GM23338 (cell line): ENCODE measurements at regions not wholly inside any gene's neighbourhood (a gene's known extent, or its start where the extent isn't known, plus 50 kb on each side); places are given as distances from the start of the nearest gene placed in this dataset.

Experiments used
- ATAC-seq: fragments of 200-7000 bp; cut with Tn5 transposase; 3 replicates; pipeline ENCODE4 v1.9.1; 2020
- DNase-seq: peaks from one replicate; pipeline ENCODE4 v3.0.0-alpha.2; 2015; ENCODE audit warnings: low spot score
- H2AFZ ChIP-seq: fragments of 200-600 bp; sonication (generic); 2 replicates; pipeline ENCODE4 v1.8.0; 2016; ENCODE audit warnings: antibody characterized with exemption, mild to moderate bottlenecking, moderate library complexity
- H3F3A ChIP-seq: fragments of 200-600 bp; sonication (generic); replicated peaks from 2 replicates; pipeline ENCODE4 v1.8.0; 2017; ENCODE audit warnings: antibody characterized with exemption, mixed run types, low read depth
- H3K27ac ChIP-seq: fragments of 200-600 bp; sonication (generic); 2 replicates; pipeline ENCODE4 v1.6.1; 2016; ENCODE audit warnings: low read depth
- H3K27me3 ChIP-seq: fragments of 200-600 bp; sonication (generic); 2 replicates; pipeline ENCODE4 v1.8.0; 2016; ENCODE audit warnings: mild to moderate bottlenecking, mixed run types, moderate library complexity; ENCODE audit not compliant: insufficient read depth
- H3K36me3 ChIP-seq: fragments of 200-600 bp; sonication (generic); 2 replicates; pipeline ENCODE4 v1.8.0; 2016; ENCODE audit warnings: mild to moderate bottlenecking; ENCODE audit not compliant: insufficient read depth
- H3K4me1 ChIP-seq: fragments of 200-600 bp; sonication (generic); 2 replicates; pipeline ENCODE4 v1.8.0; 2016; ENCODE audit warnings: mild to moderate bottlenecking, moderate library complexity; ENCODE audit not compliant: insufficient read depth
- H3K4me2 ChIP-seq: fragments of 200-600 bp; sonication (generic); 2 replicates; pipeline ENCODE4 v1.7.1; 2017; ENCODE audit warnings: mixed run types
- H3K4me3 ChIP-seq: fragments of 200-600 bp; sonication (generic); 2 replicates; pipeline ENCODE4 v1.6.1; 2016; ENCODE audit warnings: mixed run types
- H3K79me2 ChIP-seq: fragments of 200-600 bp; sonication (generic); replicated peaks from 2 replicates; pipeline ENCODE4 v1.8.0; 2017; ENCODE audit warnings: mild to moderate bottlenecking; ENCODE audit not compliant: insufficient read depth
- H3K9me2 ChIP-seq: fragments of 200-600 bp; sonication (generic); 2 replicates; pipeline ENCODE4 v1.8.0; 2017; ENCODE audit not compliant: insufficient read depth
- H4K20me1 ChIP-seq: fragments of 200-600 bp; sonication (generic); replicated peaks from 2 replicates; pipeline ENCODE4 v1.8.0; 2017; ENCODE audit warnings: mild to moderate bottlenecking; ENCODE audit not compliant: insufficient read depth
- H3K27ac Mint-ChIP-seq: 2 replicates; pipeline ENCODE4 v1.8.0; 2020; ENCODE audit warnings: inconsistent platforms, mild to moderate bottlenecking, moderate library complexity, mixed read lengths
- H3K27me3 Mint-ChIP-seq: 3 replicates; pipeline ENCODE4 v1.8.0; 2022; ENCODE audit warnings: low read depth, mild to moderate bottlenecking, moderate library complexity, mixed read lengths, inconsistent platforms; ENCODE audit not compliant: insufficient read depth, poor library complexity
- H3K36me3 Mint-ChIP-seq: 3 replicates; pipeline ENCODE4 v1.8.0; 2021; ENCODE audit warnings: low read depth, mild to moderate bottlenecking, inconsistent platforms, moderate library complexity, mixed read lengths
- H3K4me1 Mint-ChIP-seq: 3 replicates; pipeline ENCODE4 v1.8.0; 2020; ENCODE audit warnings: mild to moderate bottlenecking, inconsistent platforms, mixed read lengths
- H3K4me3 Mint-ChIP-seq: 3 replicates; pipeline ENCODE4 v1.8.0; 2021; ENCODE audit warnings: moderate library complexity, mild to moderate bottlenecking, inconsistent platforms, mixed read lengths
- H3K9me3 Mint-ChIP-seq: 3 replicates; pipeline ENCODE4 v1.8.0; 2020; ENCODE audit warnings: moderate library complexity, mild to moderate bottlenecking, inconsistent platforms, mixed read lengths
- CREB1 ChIP-seq: fragments of 250-450 bp; sonication (Bioruptor Pico); IDR thresholded peaks from 2 replicates; pipeline ENCODE4 v1.5.0; 2020; ENCODE audit warnings: low read depth, mild to moderate bottlenecking, moderate library complexity
- CTCF ChIP-seq, 2 experiments: fragments of 200-600 bp in 1 of 2; sonication (generic) in 1 of 2; conservative IDR thresholded peaks; 2 replicates each; pipeline versions ENCODE4 v1.5.1 to v1.6.1; 2016 to 2017; ENCODE audit warnings: antibody characterized with exemption in 2 of 2, low read depth in 2 of 2, mild to moderate bottlenecking in 2 of 2, moderate library complexity in 1 of 2
- ETS1 ChIP-seq: IDR thresholded peaks from 2 replicates; pipeline ENCODE4 v1.6.1; 2016; ENCODE audit warnings: antibody characterized with exemption
- EZH2 ChIP-seq: fragments of 200-600 bp; sonication (generic); IDR thresholded peaks from one replicate; pipeline ENCODE4 v1.8.0; 2017; ENCODE audit warnings: antibody characterized with exemption, mild to moderate bottlenecking, low read depth; ENCODE audit not compliant: unreplicated experiment
- EZH2phosphoT487 ChIP-seq: fragments of 200-600 bp; sonication (generic); IDR thresholded peaks from one replicate; pipeline ENCODE4 v1.8.1; 2018; ENCODE audit warnings: antibody characterized with exemption; ENCODE audit not compliant: unreplicated experiment
- JUNB ChIP-seq: IDR thresholded peaks from one replicate; pipeline ENCODE4 v1.6.1; 2016; ENCODE audit warnings: antibody characterized with exemption; ENCODE audit not compliant: unreplicated experiment
- NANOG ChIP-seq: IDR thresholded peaks from 2 replicates; pipeline ENCODE4 v1.6.1; 2016; ENCODE audit warnings: antibody characterized with exemption, borderline replicate concordance
- POLR2AphosphoS5 ChIP-seq: IDR thresholded peaks from 2 replicates; pipeline ENCODE4 v1.6.1; 2016; ENCODE audit warnings: antibody characterized with exemption, low read depth
- REST ChIP-seq: IDR thresholded peaks from one replicate; pipeline ENCODE4 v1.6.1; 2018; ENCODE audit warnings: antibody characterized with exemption; ENCODE audit not compliant: unreplicated experiment
- STAT1 ChIP-seq: IDR thresholded peaks from one replicate; pipeline ENCODE4 v1.6.1; 2016; ENCODE audit warnings: antibody characterized with exemption; ENCODE audit not compliant: unreplicated experiment
- ZNF114 ChIP-seq: fragments of 250-450 bp; sonication (Bioruptor Pico); IDR thresholded peaks from 2 replicates; pipeline ENCODE4 v1.5.0; 2020; ENCODE audit warnings: mild to moderate bottlenecking, moderate library complexity
- ZNF331 ChIP-seq: fragments of 250-450 bp; sonication (Bioruptor Pico); IDR thresholded peaks from 2 replicates; pipeline ENCODE4 v1.5.0; 2020; ENCODE audit warnings: low read depth, mild to moderate bottlenecking, moderate library complexity
- ZNF462 ChIP-seq: fragments of 250-450 bp; sonication (Bioruptor Pico); IDR thresholded peaks from 2 replicates; pipeline ENCODE4 v1.5.0; 2020; ENCODE audit warnings: mild to moderate bottlenecking, moderate library complexity

- ATAC-seq, result no peak
- no peak for DNase-seq
- Mint-ChIP-seq H3K4me3 (no peak overlapping the region), H3K27ac (no peak overlapping the region), H3K36me3 (peaks cover 13% of the 10 kb centered on the region), H3K9me3 (peaks cover 37% of the 10 kb centered on the region), H3K4me1 (no peaks in the 10 kb centered on the region), H3K27me3 (no peaks in the 10 kb centered on the region)
- Histone ChIP-seq H3F3A (no peaks in the 10 kb centered on the region), H3K9me2 (peaks cover 4% of the 10 kb centered on the region), H2AFZ (no peak overlapping the region), H3K4me1 (no peaks in the 10 kb centered on the region), H3K79me2 (no peaks in the 10 kb centered on the region), H3K4me2 (no peak overlapping the region), H3K27ac (no peak overlapping the region), H3K27me3 (no peaks in the 10 kb centered on the region), H4K20me1 (no peaks in the 10 kb centered on the region), H3K36me3 (0 out of 2 replicates have a peak, but pooled peaks cover 8% of the 10 kb centered on the region), H3K4me3 (no peak overlapping the region)
- TF ChIP-seq EZH2phosphoT487, result no peak
- TF ChIP-seq ZNF462 (CRISPR knock-in tag), result no peak
- TF ChIP-seq POLR2AphosphoS5, result no peak
- TF ChIP-seq ZNF331 (CRISPR knock-in tag), result no peak
- TF ChIP-seq CREB1 (CRISPR knock-in tag), result no peak
- no peak for TF ChIP-seq REST
- no peak for TF ChIP-seq NANOG
- no peak for TF ChIP-seq EZH2
- TF ChIP-seq JUNB, result no peak
- no peak for TF ChIP-seq ZNF114 (CRISPR knock-in tag)
- TF ChIP-seq STAT1, result no peak
- TF ChIP-seq CTCF (conservative IDR thresholded peaks at IDR 0.05; ENCODE audit: low read depth in 2 of 2), result no peak
- no peak for TF ChIP-seq ETS1
Observed at GRCh38 chr2:215633360-215633759, 197.5 kb upstream of the FN1 start.
